ENCODE measurements at regions not wholly inside any gene's neighbourhood (a gene's known extent, or its start where the extent isn't known, plus 50 kb on each side); places are given as distances from the start of the nearest gene placed in this dataset.

GRCh38 chr14:71466251-71466650 is 466.0 kb upstream of the RGS6 start:
- no peak for DNase-seq (ENCODE audit: low read depth, low spot score)

- no peak for DNase-seq (ENCODE audit: low read depth, low spot score)
Observed at GRCh38 chr14:71466946-71467345, 465.3 kb upstream of the RGS6 start.

GRCh38 chr14:71467361-71467811 is 464.8 kb upstream of the RGS6 start:
- no peak for DNase-seq (ENCODE audit: low read depth, low spot score)

GRCh38 chr14:71468701-71469100 is 463.5 kb upstream of the RGS6 start:
- DNase-seq (ENCODE audit: low read depth, low spot score): no peak

- DNase-seq (ENCODE audit: low read depth, low spot score): no peak
Observed at GRCh38 chr14:71469643-71470335, 462.4 kb upstream of the RGS6 start.

GRCh38 chr14:71471634-71472355 is 460.4 kb upstream of the RGS6 start:
- DNase-seq (ENCODE audit: low read depth, low spot score): no peak

- DNase-seq (ENCODE audit: low read depth, low spot score): no peak
Observed at GRCh38 chr14:71472356-71473340, 459.6 kb upstream of the RGS6 start.

- DNase-seq (ENCODE audit: low read depth, low spot score): no peak
Observed at GRCh38 chr14:71473843-71474242, 458.4 kb upstream of the RGS6 start.

- no peak for DNase-seq (ENCODE audit: low read depth, low spot score)
Observed at GRCh38 chr14:71474301-71475265, 457.6 kb upstream of the RGS6 start.

GRCh38 chr14:71475916-71476315 is 456.3 kb upstream of the RGS6 start:
- DNase-seq (ENCODE audit: low read depth, low spot score): no peak

- DNase-seq (ENCODE audit: low read depth, low spot score): no peak
Observed at GRCh38 chr14:71478542-71478941, 453.7 kb upstream of the RGS6 start.

GRCh38 chr14:71481021-71481654 is 451.1 kb upstream of the RGS6 start:
- DNase-seq (ENCODE audit: low read depth, low spot score): no peak

GRCh38 chr14:71482671-71483070 is 449.6 kb upstream of the RGS6 start:
- DNase-seq (ENCODE audit: low read depth, low spot score): no peak

GRCh38 chr14:71483154-71483553 is 449.1 kb upstream of the RGS6 start:
- DNase-seq (ENCODE audit: low read depth, low spot score): no peak

- DNase-seq (ENCODE audit: low read depth, low spot score): no peak
Observed at GRCh38 chr14:71485833-71486232, 446.4 kb upstream of the RGS6 start.

GRCh38 chr14:71486279-71486678 is 445.9 kb upstream of the RGS6 start:
- DNase-seq (ENCODE audit: low read depth, low spot score): no peak

GRCh38 chr14:71487449-71487848 is 444.8 kb upstream of the RGS6 start:
- DNase-seq (ENCODE audit: low read depth, low spot score): no peak

- DNase-seq (ENCODE audit: low read depth, low spot score): no peak
Observed at GRCh38 chr14:71487941-71488340, 444.3 kb upstream of the RGS6 start.

GRCh38 chr14:71488703-71489191 is 443.5 kb upstream of the RGS6 start:
- no peak for DNase-seq (ENCODE audit: low read depth, low spot score)

GRCh38 chr14:71489742-71490141 is 442.5 kb upstream of the RGS6 start:
- no peak for DNase-seq (ENCODE audit: low read depth, low spot score)

Data from activated CD4-positive, CD25-positive, alpha-beta regulatory T cell treated with anti-CD3 and anti-CD28 coated beads, Interleukin-2, amount 50 U/mL, for 16 hours (primary cell).